ENCODE measurements at regions not wholly inside any gene's neighbourhood (a gene's known extent, or its start where the extent isn't known, plus 50 kb on each side); places are given as distances from the start of the nearest gene placed in this dataset.
A peak's percentile ranks its signal among the peaks of the same experiment; 100 is the strongest.
"Not testable (repeated sequence)": the region's sequence is repeated elsewhere in the genome, so short reads cannot be mapped to it uniquely, and the experiment has no call there.

- H3K4me3 ChIP-seq (ENCODE audit: low read depth, low read length); DNase-seq (ENCODE audit: low read depth): not testable (repeated sequence)
Measured at GRCh38 chr7:29679963-29680362, 116.3 kb downstream of the PRR15 start.

- not testable (repeated sequence) for DNase-seq (ENCODE audit: low read depth); H3K4me3 ChIP-seq (ENCODE audit: low read depth, low read length)
Measured at GRCh38 chr7:29680601-29681000, 117.0 kb downstream of the PRR15 start.

GRCh38 chr7:29684151-29684786, 120.6 kb downstream of the PRR15 start:
- DNase-seq (ENCODE audit: low read depth): not testable (repeated sequence)
- peak overlapping the region; percentile 70 for H3K4me3 ChIP-seq (ENCODE audit: low read depth, low read length)

DNA sequence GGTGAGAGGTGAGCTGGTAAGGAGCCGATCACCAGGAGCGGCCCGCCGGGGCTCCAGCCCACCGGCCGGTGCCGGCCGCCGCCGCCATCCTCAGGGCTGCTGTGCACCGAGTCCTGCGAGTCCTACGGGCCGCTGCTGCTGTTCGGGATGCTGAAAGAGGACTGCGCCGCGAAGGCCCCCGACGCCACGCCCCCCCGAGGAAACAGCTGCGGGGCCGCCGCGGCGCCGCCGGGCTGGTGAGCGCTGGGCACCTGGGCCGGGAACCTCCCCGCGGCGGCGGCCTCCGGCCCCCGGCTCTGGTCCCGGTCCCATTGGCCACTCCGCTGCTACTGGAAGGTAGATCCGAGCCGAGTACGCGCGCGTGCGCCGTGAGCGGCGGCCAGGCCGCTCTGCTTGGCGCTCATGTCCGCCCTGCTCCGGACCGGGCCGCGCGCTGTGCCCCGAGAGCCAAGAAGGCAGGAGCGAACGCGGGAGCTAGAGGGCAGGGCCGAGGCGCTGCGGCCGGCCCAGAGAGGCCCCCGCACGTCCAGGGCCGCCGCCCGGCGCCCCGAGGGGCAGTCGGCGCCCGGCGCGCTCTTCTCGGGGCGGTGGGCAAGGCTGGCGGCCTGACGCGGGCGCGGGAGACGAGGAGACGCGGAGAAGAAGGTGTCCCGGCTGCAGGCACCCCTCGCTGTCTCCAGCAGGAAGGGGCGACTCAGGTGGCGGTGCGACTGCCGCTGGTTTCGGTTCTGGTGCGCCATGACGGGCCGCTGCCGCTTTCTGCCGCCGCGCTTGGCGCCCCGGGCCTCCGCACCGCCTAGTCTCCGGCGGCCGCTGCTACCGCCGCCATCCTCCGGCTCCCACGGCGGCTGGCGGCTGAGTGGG, 121.3 kb upstream of the WIPF3 start:
- DNase-seq (ENCODE audit: low read depth): peak; percentile 65
- H3K4me3 ChIP-seq (ENCODE audit: low read depth, low read length): peak overlapping the region; percentile 70
- no peak for TF ChIP-seq CTCF (conservative IDR thresholded peaks at IDR 0.05; ENCODE audit: low read depth, low read length)

DNA sequence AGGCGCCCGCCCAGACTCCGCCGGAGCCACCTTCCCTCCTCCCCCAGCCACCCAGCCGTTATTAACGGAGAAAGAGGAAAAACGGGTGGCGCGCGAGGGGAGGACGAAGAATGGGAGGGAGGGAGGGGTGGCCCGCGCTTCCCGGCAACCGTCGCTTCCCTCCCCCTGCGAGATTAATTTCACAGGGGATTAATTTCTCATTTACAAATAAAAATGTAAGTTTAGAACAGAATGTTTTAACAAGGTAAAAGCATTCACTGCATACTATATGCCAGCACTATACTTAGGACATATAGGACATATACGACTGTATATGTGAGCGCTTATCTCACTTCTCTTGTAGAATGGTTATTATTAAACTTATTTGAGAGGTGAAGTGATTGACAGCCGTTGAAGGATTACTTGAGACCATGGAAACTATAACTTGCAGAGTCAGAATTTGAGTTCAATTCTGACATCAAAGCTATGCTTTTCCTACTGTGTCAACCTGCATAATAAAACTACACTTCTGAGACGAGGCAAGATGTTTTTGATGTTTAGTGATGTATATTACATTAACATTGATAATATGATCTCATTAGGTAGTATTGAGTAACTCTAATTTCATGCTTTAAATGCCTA, 120.5 kb upstream of the WIPF3 start:
- DNase-seq (ENCODE audit: low read depth): not testable (repeated sequence)
- peak overlapping the region; percentile 70 for H3K4me3 ChIP-seq (ENCODE audit: low read depth, low read length)

DNA sequence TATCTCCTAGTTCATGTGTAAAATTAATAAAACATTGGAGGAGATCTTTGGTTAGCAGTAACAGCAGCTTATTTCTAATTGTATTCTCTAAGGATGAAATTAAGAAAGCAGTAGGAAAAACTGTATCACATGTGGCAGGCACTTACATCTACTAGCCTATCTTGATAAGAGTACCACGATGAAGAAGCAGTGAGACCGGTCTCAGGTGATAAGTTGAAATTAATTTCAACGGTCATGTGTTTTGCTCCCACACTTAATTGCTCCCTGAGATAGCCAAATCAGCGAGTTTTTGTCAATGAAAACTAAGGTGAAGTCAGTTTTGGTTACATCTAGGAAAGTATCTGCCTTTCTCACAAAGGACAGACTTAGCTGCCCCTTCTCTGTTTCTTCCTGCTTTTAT, 115.8 kb upstream of the WIPF3 start:
- DNase-seq (ENCODE audit: low read depth); H3K4me3 ChIP-seq (ENCODE audit: low read depth, low read length): not testable (repeated sequence)

DNA sequence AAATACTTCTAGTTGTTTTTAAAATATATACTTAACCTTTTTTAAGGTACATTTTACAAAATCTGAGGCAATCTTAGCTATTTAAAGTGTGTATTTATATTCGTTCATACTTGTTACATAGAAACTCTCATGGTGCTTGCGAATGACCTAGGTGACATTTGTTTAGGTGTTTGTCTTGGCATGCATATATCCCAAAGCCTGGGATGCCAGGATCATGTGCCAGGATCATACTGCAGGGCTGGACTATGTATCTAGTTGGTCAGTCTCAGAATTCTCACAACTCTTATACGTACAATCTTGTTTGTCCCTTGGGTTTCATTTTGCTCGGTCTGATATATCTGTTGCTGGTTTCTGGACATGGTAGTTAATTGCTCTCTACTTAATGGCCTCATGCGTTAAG, 109.9 kb upstream of the WIPF3 start:
- not testable (repeated sequence) for H3K4me3 ChIP-seq (ENCODE audit: low read depth, low read length); DNase-seq (ENCODE audit: low read depth)

GRCh38 chr7:29699723-29700122, 106.6 kb upstream of the WIPF3 start:
- DNase-seq (ENCODE audit: low read depth); H3K4me3 ChIP-seq (ENCODE audit: low read depth, low read length): not testable (repeated sequence)

- not testable (repeated sequence) for H3K4me3 ChIP-seq (ENCODE audit: low read depth, low read length); DNase-seq (ENCODE audit: low read depth)
Measured at GRCh38 chr7:29701540-29701939, 104.8 kb upstream of the WIPF3 start.

GRCh38 chr7:29703830-29704229, 102.5 kb upstream of the WIPF3 start:
- H3K4me3 ChIP-seq (ENCODE audit: low read depth, low read length): not testable (repeated sequence)

GRCh38 chr7:29709002-29709401, 97.3 kb upstream of the WIPF3 start:
- DNase-seq (ENCODE audit: low read depth): not testable (repeated sequence)

More at GRCh38 chr7:29703830-29704229, 102.5 kb upstream of the WIPF3 start:
- DNase-seq (ENCODE audit: low read depth): not testable (repeated sequence)

GRCh38 chr7:29723127-29723526, 83.2 kb upstream of the WIPF3 start:
- DNase-seq (ENCODE audit: low read depth): peak; percentile 96
- not testable (repeated sequence) for H3K4me3 ChIP-seq (ENCODE audit: low read depth, low read length)

More at GRCh38 chr7:29709002-29709401, 97.3 kb upstream of the WIPF3 start:
- not testable (repeated sequence) for H3K4me3 ChIP-seq (ENCODE audit: low read depth, low read length)

DNA sequence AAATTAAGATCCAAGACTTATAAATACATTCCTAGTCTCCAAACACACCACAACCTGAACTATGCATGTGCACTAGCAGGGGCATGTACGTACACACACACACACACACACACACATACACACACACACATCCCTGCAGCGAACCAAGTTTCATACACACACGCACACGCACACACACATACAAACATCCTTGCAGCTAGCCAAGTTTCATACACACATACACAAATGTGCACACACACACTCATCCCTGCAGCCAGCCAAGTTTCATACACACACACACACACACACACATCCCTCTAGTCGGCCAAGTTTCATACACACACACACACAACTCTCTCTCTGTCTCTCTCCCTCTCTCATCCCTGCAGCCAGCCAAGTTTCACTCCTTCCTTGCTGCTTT, 82.7 kb upstream of the WIPF3 start:
- H3K4me3 ChIP-seq (ENCODE audit: low read depth, low read length): no peak overlapping the region
- no peak for TF ChIP-seq CTCF (conservative IDR thresholded peaks at IDR 0.05; ENCODE audit: low read depth, low read length)

DNA sequence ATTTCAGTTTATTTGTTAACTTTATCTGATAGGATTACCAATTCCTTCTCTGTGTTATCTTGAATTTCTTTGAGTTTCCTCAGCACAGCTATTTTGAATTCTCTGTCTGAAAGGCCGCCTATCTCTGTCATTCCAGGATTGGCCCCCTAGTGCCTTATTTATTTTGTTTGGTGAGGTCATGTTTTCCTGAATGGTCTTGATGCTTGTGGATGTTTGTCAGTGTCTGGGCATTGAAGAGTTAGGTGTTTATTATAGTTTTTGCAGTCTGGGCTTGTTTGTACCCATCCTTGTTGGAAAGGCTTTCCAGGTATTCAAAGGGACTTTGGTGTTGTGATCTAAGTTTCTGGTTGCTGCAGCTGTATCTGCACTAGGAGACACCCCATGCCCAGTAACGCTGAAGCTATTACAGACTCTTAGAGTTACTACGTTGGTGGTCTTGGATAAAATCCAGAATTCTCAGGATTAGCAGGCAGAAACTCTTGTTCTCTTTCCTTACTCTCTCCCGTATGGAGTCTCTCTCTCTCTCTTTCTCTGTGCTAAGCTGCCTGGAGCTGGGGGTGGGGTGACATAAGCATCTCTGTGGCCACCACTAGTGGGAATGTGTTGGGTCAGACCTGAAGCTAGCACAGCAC, 76.7 kb upstream of the WIPF3 start:
- H3K4me3 ChIP-seq (ENCODE audit: low read depth, low read length): not testable (repeated sequence)
- DNase-seq (ENCODE audit: low read depth): peak; percentile 21

More for the DNA sequence above, 82.7 kb upstream of the WIPF3 start:
- peak; percentile 61 for DNase-seq (ENCODE audit: low read depth)

Measured in choroid plexus epithelial cell (primary cell).